Occipital lobe (tissue), 1 donor: ENCODE measurements at regions not wholly inside any gene's neighbourhood (a gene's known extent, or its start where the extent isn't known, plus 50 kb on each side); places are given as distances from the start of the nearest gene placed in this dataset.
A peak's percentile ranks its signal among the peaks of the same experiment; 100 is the strongest.

ENCODE experiments used
- DNase-seq: peaks from one replicate; lab custom pipeline; 2025; lab: John Stamatoyannopoulos, UW

DNA sequence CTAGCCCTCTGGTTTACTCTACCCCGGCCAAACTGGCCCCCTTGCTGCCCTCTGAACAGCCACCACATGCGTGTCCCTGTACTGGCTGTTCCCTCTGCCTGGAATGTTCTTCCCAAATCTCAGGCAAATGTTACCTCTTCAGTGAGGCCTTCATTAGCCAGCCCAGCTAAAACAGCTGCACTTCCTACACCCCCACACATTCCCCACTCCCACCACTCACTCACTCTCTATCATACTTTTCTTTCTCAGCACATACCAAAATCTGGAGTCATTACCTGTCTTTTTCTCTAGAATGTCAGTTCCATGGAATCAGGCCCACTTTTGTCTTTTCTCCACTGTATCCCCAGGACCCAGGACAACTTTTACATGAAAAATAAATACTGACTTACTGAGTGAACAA is 401.2 kb upstream of the SULF2 start:
- no peak for DNase-seq

DNA sequence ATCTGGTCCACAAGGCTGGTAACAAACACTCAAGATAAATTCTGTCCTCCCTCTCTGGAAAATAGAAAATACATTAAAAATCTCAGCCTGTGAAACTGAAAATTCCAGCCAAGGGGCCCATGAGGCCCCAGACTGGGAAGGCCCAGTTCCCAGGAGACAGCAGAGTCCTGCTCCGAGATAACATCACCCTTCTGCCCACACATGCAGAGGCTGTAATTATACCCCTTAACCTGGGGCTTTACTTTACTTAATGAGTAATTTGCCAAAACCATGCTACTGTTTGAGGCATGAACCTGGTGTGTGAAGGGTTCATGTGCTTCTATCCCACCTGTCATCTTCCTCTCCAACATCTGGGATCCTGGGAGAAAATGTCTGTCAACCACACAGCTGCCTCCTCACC is 398.9 kb upstream of the SULF2 start:
- no peak for DNase-seq

DNA sequence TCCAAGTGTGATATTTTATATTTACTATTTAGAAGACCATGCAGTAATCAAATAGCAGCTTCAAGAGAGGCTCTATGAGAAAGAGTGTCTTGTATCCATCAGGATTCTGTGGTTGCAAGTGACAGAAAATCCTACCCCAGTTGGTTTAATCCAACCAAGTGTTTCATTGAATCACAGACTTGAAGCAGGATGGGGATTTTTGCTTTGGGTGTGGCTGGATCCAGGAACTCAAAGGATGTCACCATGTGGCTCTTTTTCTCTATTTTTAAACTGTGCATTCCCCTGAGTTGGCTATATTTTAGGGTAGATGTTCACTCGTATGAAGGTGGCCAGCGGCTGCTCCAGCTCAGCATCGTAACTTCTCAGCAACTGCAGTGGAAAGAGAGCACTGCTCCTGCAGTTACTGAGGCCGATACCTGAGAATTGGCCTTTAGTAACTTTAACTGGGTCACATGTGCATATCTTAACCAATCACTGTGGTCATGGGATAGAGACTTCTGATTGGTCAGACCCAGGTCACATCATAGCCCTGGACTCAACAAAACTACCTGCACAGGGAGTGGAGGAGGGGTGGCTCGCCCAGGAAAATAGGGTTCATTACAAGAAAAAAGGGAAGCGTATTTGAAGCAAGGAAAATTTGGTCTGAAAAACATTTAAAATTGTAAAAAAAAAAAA is 396.1 kb upstream of the SULF2 start:
- no peak for DNase-seq

DNA sequence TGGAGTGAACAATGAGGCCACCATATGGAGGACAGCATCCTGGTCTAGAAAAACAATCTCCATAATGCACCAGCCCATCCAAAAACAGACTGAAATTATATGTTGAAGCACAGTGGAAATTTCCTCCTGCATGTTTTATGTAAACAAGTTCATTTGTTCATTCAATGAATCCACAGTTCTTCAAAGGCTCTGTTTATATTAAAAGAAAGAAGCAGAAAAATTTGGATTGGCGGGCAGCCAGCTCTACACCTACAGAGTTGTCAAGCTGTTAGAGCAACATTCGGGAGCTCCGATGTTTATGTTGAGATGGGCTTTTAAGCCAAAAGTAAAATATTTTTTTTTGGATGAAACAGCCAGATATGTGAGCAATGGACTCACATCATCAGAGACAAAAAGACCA is 395.3 kb upstream of the SULF2 start:
- DNase-seq: peak; percentile 30

DNA sequence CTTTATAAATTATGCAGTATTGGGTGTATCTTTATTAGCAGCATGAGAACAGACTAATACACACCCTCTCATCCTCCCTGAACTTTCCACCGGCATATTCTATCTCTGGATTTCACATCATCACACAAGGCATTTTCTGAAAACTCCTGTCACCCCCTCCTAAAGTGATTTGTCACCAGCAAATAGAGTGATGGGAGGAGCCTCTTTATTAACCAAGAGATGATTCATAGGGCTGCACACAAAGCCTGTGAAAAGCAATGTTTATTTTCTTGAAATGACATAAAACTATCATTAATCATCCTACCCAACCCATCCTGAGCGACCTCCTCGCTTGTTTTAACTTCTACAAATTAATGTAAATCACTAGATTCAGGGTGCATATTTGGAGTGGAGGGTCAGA is 394.7 kb upstream of the SULF2 start:
- no peak for DNase-seq

DNA sequence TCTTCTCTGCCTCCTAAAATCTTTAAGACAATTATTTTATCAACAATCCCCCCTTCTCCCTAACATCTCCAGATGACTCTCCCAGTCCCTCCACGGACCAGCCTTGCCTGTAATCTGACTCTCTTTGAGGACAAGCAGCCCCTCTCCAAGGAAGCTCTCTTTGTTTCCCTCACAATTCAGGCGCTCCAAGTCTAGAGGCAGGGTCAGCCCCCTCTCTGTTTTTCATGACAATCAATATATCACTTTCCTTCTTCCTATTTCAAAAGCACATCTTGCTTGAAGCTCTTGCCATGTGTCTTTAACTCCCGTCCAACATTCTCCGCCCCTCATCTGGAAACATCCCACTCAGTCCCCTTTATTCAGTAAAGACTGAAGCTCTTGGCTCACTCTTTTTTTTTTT is 393.4 kb upstream of the SULF2 start:
- DNase-seq: no peak

DNA sequence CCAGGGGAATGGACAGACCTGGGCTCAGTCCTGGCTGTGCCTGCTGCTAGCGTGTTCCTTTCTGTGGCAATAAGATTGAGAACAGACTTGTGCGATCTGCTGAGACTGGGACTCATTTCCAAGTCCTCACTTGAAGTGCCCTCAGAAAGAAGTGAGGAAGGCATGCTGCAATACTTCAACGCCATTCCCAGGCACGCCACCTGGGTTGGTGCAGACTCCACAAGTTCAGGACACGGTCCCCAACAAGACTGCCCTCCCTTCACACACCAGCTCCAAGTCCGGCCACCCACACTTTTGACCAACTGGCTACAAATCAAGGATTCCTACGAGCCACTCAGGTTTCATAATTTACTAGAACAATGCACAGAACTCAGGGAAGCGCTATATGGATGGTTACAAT is 391.8 kb upstream of the SULF2 start:
- DNase-seq: no peak

DNA sequence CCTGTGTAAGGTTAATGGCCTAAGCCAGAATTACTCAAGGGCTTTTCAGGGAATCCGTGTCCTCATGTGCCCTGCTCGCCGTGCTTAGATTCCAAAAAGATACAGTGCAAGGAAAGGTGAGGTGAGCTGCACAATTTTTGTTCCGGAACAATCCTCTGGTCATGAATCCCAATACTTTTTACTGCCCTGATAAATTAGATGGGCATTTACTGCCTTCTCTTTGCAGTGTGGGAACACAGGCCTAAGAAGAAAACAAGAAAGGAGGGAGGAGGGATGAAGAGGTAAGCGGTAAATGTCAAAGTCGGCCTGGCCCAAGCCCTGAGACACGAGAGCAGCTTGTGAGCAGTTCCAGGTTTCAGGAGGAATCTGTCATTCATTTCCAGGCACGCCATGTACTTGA is 390.9 kb upstream of the SULF2 start:
- DNase-seq: no peak

DNA sequence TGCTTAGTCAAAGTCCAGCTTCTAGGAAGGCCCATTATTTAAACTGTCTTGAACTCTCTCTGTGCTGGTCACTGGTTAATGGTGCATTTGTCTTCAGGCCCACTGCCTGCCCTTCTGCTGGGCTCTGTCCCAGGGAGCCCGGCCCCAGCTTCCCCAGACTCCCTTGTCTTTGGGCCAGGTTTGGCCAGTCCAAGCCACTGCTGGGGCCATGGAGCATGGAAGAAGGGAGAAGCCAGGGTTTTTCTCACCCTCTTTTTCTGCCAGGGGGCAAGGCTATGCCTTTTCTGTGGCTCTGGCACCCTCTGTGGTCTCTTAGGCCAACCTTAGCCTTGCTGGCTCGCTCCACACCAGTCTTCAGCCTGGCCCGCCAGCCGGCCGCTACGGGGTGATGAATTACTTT is 390.0 kb upstream of the SULF2 start:
- no peak for DNase-seq

DNA sequence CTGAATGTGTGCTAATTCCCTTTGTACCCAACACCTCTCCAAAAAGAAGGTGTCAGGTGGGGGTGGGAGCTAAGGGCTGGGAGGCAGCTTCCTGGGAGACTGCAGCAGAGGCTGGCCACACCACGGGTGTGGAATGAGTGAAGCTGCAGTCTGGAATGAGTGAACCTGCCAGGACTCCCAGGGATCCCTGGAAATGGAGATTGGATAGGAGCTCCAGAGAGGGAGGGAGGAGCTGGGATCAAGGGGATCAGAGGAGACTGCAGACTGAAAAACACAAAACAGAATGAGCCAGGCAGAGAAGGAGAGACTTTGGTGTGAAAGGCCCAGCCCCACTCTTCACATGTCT is 387.0 kb upstream of the SULF2 start:
- no peak for DNase-seq

DNA sequence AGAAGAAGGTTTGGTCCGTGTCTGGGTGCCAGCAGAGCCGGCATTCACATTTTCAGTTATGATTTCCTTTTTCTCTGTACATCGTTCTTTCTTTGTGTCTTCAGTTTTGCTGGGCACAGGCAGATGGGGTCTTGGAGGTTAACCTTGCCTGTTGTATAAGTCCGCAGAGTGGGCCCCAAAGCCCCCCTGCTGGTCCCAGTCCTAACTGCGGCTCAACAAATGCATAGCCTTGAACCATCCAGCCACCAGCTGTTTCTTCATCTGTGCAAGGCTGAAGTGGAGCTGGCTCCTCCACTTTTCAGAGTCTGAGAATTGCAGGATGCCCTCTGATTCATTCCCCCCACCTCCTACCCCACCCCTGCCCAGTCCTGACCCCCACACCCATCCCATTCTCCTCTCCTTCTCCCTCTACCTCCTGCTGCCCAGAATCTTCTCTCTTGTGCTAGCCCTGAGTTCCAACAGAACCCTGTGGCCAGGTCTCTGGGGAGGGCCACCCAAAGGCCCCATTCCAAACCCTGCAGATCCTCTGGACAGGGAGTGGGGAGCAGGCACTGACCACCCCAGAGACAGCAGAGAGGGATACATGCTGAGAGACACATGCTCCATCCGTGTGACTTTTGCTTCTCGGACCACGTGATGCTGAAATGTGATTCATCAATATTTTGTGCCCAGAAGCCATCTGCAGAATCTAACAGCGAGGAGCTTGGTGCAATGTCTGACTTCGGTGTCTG is 386.5 kb upstream of the SULF2 start:
- DNase-seq: no peak

DNA sequence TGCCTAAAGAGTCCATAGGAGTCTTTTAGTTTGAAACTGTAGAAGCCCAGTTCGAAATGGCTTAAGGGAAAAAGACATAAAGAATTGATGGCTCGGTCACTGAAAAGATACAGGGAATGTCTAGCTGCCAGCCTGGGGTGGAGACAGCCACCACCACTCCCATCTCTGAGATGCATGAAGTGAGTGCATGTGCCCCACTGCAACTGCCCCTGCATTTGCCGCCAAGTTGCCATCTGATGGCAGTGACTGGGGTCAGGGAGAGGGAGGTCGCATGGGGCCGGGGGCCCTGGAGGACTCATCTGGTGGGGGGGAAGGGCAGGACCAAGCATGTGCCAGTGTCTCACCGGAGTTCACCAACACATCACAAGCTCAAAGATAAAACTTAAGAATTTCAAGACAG is 385.8 kb upstream of the SULF2 start:
- DNase-seq: no peak

DNA sequence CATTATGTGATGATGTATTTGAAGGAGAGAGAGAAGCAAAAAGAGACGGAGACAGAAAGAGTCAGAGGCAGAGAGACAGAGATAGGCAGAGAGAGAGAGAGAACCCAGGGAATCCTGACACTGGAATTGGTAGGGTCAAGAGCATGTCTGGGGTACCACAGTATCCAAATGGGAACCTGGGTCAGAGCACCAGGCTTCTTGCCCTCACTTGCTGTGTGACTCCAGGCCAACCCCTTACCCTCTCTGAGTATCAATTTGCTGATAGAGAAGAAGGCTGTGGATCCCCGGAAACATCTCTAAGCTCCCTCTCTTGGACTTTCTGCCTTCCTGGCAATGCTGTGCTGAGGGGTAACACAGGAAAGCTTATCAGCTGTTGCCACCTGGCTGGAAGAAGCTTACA is 385.3 kb upstream of the SULF2 start:
- DNase-seq: no peak

DNA sequence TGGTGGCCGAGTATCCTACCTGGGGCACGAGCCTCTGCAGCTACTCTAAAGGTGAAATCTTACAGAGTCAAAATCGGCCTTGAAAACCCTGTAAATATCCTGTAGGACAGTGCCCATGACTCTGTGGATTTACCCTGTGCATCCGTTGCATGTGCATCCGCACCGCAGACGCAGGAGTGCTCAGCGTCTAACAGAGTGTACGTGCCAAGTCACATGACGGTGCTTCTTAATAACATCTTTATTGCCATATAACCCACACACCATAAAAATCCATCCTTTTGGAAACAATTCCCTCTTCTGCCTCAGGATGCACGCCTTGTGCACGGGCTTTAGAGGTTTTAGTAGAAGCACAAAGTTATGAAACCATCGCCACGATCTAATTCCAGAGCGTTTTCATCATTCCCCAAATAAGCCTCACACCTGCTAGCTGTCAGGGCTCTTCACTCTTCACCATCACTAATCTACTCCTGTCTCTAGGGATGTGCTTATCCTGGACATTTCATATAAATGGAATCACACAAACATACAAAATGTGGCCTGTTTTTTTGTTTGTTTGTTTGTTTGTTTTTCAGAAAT is 384.5 kb upstream of the SULF2 start:
- no peak for DNase-seq

DNA sequence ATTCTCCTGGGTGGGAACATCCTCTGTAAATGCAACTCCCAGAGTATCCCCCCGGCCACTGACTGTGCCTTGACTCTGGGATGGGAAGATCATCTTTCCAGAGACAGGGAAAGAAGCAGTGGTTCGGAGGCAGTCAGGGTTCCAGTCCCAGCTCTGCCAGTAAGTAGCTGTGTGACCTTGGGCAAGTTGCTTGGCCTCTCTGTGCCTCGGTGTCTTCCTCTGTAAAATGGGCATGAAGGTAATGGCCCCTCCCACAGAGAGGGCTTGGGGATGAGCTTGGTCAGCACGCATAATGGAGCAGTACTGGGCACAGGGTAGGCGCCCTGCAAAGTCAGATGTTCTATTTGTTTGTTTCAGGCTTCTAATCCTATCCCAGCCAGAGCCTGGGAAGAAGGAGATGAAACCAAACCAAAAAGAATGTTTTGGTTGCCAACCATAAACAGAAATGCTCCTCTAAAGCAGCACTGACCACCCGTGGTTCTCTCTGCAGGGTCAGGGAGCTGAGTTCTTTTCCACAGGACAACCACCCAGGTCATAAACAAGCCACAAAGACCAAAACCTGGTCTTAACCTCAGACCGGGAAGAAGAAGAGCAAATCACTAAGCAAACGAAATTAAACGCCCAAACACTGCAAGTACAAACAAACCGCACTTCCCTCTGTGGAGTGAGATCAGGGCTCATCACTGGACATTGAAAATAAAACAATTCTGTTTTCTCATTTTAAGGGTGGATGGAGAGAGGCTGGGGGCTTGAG is 381.0 kb upstream of the SULF2 start:
- DNase-seq: no peak

DNA sequence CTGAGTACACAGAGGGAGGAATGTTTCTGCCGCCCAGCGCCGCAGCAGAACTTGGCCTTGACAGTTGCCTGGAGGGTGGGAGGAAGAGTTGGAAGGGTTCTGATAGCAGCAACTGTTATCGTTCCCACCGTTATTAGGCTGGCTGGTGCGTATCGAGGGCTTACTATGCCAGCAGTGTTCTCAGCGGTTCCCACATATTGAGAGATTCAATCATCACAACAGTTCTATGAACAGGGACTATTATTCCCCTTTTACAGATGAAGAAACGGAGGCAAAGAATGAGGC is 380.1 kb upstream of the SULF2 start:
- no peak for DNase-seq

DNA sequence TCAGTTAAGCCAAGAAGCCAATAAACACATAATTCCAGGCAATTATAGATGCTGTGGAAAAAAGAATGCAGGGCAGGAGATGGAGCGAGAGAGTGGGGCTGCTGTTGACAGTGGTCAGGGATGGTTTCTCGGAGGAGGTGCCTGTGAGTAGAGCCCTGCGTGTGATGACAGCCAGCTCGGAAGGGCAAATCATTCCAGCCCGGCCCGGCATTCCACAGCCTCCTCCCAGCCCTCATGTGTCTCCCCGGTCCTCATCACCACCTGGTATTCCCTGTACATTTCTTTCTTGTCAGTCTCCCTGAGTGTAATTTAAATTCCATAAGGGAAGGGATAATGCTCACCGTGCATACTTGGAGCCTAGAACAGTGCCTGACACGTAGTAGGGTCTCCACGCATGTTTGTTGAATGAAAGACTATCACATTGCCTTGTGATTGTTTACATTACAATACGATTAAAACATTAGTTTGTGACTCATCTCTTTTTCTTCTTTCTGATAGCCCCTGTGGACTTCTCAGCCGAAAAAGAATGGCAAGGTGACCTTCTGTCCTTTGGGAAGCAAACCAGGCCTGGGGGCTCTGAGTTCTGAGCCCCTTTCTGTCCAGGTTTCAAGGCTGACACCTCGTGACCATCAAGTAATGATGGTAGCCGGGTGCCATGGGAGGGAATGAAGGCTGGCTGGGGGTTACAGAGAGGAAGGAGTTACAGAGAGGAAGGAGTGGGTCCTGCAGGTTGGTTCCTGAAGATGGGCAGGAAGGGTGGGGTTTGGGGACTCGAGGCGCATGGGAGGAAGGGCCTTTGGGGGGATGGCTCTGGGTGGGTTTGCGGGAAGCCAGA is 379.5 kb upstream of the SULF2 start:
- no peak for DNase-seq

DNA sequence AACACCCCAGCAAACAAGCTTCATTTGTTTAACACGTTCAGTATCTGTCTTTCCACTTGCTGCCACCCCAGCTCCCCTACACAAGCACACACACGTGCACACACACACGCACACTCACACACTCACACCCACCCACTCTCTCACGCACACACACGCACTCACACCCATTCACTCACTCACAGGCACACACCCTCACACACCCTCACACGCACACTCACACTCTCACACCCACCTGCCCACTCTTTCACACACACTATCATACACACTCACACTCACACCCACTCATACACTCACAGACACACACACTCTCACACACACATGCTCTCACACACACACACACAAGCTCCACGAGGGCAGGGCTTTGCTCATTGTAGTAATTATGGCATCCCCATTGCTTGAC is 378.8 kb upstream of the SULF2 start:
- no peak for DNase-seq

DNA sequence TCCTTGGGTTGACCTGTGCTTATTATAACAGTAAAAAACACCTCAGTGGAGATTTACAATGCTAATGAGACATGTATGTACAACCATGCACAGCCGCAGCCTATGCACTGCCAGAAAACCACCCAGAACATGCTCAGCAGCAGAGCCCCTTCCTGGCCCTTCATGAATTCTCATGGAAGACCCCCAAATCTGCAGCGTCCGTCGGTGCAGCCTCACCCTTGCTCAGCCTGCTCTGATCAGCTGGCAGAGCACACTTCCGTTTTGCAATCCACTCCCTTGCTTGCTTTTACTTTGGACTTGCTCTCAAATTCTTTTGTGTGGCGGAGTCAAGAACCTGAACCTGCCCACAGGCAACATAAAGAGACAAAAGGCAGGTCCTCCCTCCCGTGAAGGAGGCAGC is 378.2 kb upstream of the SULF2 start:
- DNase-seq: no peak

DNA sequence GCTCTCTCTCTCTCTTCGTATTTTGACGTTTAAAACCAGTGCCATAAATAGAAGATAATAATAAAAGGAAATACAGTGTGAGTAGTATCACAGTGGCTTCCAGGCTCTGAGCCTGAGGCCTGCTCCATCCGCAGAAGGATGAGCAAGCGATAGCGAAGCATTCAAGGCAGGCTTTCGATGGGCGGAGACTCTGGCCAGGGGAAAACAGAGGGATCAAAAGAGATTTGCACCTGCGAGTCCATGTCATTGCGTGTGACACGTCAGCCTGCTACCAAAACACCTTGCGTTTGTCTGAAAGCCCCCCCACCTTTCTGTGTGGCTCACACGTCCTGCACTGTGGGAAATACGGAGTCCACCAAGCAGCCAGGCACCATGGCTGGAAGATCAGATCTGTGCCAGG is 377.3 kb upstream of the SULF2 start:
- no peak for DNase-seq

DNA sequence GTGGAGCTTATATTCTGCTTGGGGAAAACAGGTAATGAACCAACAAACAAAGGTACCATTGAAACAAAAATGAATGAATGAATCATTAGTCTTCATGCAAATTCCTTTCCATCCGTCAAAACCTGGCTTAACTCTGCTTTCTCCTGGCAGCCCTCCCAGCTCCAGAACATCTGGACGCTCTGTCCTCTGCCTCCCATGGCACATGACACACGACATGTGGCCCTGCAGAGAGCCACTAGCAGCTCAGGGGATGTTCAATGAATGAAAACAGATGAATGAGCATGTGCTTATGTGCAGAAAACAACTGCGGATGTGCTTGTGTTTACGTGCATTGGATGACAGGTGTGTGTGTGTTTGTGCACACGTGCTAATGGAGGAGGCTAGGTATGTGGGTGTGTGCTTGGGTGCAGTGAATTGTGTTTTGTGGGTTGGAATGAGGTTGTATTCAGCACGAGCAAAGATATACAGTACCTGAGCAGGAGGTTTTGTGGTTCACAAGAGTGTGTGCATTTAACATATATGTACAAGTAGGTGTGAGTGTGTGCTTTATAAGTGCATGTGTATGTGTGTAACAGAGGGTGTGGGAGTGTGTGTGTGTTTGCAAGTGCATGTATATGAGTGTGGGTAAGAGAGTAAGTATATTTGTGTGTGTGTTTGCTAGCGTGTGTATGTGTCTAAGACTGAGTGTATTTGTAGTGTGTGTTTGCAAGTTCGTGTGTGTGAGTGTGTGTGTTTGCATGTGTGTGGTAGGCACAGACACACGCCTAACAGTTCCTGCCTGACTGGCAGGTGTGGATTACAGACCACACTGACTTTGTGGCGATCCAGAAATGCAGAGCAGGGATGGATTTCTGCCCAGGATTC is 374.1 kb upstream of the SULF2 start:
- no peak for DNase-seq
